ENCODE measurements at regions not wholly inside any gene's neighbourhood (a gene's known extent, or its start where the extent isn't known, plus 50 kb on each side); places are given as distances from the start of the nearest gene placed in this dataset.

GRCh38 chr2:59594671-59595222 lies 958.7 kb downstream of the BCL11A start:
- H3K27ac ChIP-seq (ENCODE audit: low read length), result no peak overlapping the region
- peak overlapping the region; percentile 59 for H2AFZ ChIP-seq (ENCODE audit: low read depth, low read length)
- no peak for DNase-seq
- H3K4me2 ChIP-seq (ENCODE audit: insufficient read depth, low read length), result no peak overlapping the region
- H3K4me1 ChIP-seq (ENCODE audit: insufficient read depth, low read length), result peaks cover 7% of the 10 kb centered on the region
- no peaks in the 10 kb centered on the region for H3K79me2 ChIP-seq (ENCODE audit: insufficient read depth, low read length)
- no peak overlapping the region for H3K4me3 ChIP-seq (ENCODE audit: low read depth in 1 of 2, low read length in 2 of 2)
- no peaks in the 10 kb centered on the region for H3K36me3 ChIP-seq (ENCODE audit: insufficient read depth, low read length)
- H3K9me3 ChIP-seq (ENCODE audit: insufficient read depth, low read length, severe bottlenecking), result no peaks in the 10 kb centered on the region
- H3K9ac ChIP-seq (ENCODE audit: low read depth, low read length), result no peak overlapping the region
- no peaks in the 10 kb centered on the region for H4K20me1 ChIP-seq (ENCODE audit: insufficient read depth, low read length)
- peak; percentile 55; the same call in 2 of the 3 replicates for ATAC-seq (ENCODE audit: insufficient read depth, low read depth)
- H3K27me3 ChIP-seq (ENCODE audit: insufficient read depth, low read length, poor library complexity), result no peaks in the 10 kb centered on the region
- TF ChIP-seq EZH2 (IDR thresholded peaks at IDR 0.05; ENCODE audit: borderline replicate concordance, low read depth, low read length, severe bottlenecking) (no peak), CTCF (IDR thresholded peaks at IDR 0.05; ENCODE audit: borderline replicate concordance, extremely low read depth, low read length, poor library complexity, severe bottlenecking) (no peak)

GRCh38 chr2:59590798-59591197 lies 962.7 kb downstream of the BCL11A start:
- peaks cover 7% of the 10 kb centered on the region for H3K4me1 ChIP-seq (ENCODE audit: insufficient read depth, low read length)
- no peak overlapping the region for H3K27ac ChIP-seq (ENCODE audit: low read length)
- no peaks in the 10 kb centered on the region for H3K27me3 ChIP-seq (ENCODE audit: insufficient read depth, low read length, poor library complexity)
- no peak overlapping the region for H2AFZ ChIP-seq (ENCODE audit: low read depth, low read length)
- no peaks in the 10 kb centered on the region for H4K20me1 ChIP-seq (ENCODE audit: insufficient read depth, low read length)
- H3K36me3 ChIP-seq (ENCODE audit: insufficient read depth, low read length), result no peaks in the 10 kb centered on the region
- TF ChIP-seq CTCF (IDR thresholded peaks at IDR 0.05; ENCODE audit: borderline replicate concordance, extremely low read depth, low read length, poor library complexity, severe bottlenecking) (no peak), EZH2 (IDR thresholded peaks at IDR 0.05; ENCODE audit: borderline replicate concordance, low read depth, low read length, severe bottlenecking) (no peak)
- H3K9me3 ChIP-seq (ENCODE audit: insufficient read depth, low read length, severe bottlenecking), result no peaks in the 10 kb centered on the region
- no peaks in the 10 kb centered on the region for H3K79me2 ChIP-seq (ENCODE audit: insufficient read depth, low read length)
- ATAC-seq (ENCODE audit: insufficient read depth, low read depth) (no peak), DNase-seq (no peak)
- H3K9ac ChIP-seq (ENCODE audit: low read depth, low read length), result no peak overlapping the region
- no peak overlapping the region for H3K4me3 ChIP-seq (ENCODE audit: low read depth in 1 of 2, low read length in 2 of 2)
- no peak overlapping the region for H3K4me2 ChIP-seq (ENCODE audit: insufficient read depth, low read length)

GRCh38 chr2:59589881-59590280 lies 963.6 kb downstream of the BCL11A start:
- no peak overlapping the region for H3K4me2 ChIP-seq (ENCODE audit: insufficient read depth, low read length)
- DNase-seq, result no peak
- TF ChIP-seq CTCF (IDR thresholded peaks at IDR 0.05; ENCODE audit: borderline replicate concordance, extremely low read depth, low read length, poor library complexity, severe bottlenecking), result no peak
- TF ChIP-seq EZH2 (IDR thresholded peaks at IDR 0.05; ENCODE audit: borderline replicate concordance, low read depth, low read length, severe bottlenecking), result no peak
- no peak for ATAC-seq (ENCODE audit: insufficient read depth, low read depth)
- H3K27me3 ChIP-seq (ENCODE audit: insufficient read depth, low read length, poor library complexity), result no peaks in the 10 kb centered on the region
- no peak overlapping the region for H2AFZ ChIP-seq (ENCODE audit: low read depth, low read length)
- H3K4me3 ChIP-seq (ENCODE audit: low read depth in 1 of 2, low read length in 2 of 2), result no peak overlapping the region
- no peaks in the 10 kb centered on the region for H3K9me3 ChIP-seq (ENCODE audit: insufficient read depth, low read length, severe bottlenecking)
- no peaks in the 10 kb centered on the region for H3K79me2 ChIP-seq (ENCODE audit: insufficient read depth, low read length)
- H3K36me3 ChIP-seq (ENCODE audit: insufficient read depth, low read length), result no peaks in the 10 kb centered on the region
- no peak overlapping the region for H3K27ac ChIP-seq (ENCODE audit: low read length)
- H3K4me1 ChIP-seq (ENCODE audit: insufficient read depth, low read length), result peaks cover 11% of the 10 kb centered on the region
- no peaks in the 10 kb centered on the region for H4K20me1 ChIP-seq (ENCODE audit: insufficient read depth, low read length)
- H3K9ac ChIP-seq (ENCODE audit: low read depth, low read length), result no peak overlapping the region
